CD4-positive, CD25-positive, alpha-beta regulatory T cell (primary cell): ENCODE measurements at regions not wholly inside any gene's neighbourhood (a gene's known extent, or its start where the extent isn't known, plus 50 kb on each side); places are given as distances from the start of the nearest gene placed in this dataset.
"Not testable (repeated sequence)": the region's sequence is repeated elsewhere in the genome, so short reads cannot be mapped to it uniquely, and the experiment has no call there.

Experiments used
- ATAC-seq, 2 donors: fragments of 150-1000 bp; cut with Tn5 transposase; one replicate each; pipeline ENCODE4 v1.10.0; 2021; ENCODE audit warnings: low read depth in 2 of 2, moderate number of reproducible peaks in 2 of 2, moderate library complexity in 1 of 2
- DNase-seq, 3 donors: peaks; one replicate each; pipeline versions ENCODE4 v3.0.0 to v3.0.0-alpha.2; 2012 to 2022; ENCODE audit warnings: mixed read lengths in 1 of 3
- H3K27ac ChIP-seq: one replicate; pipeline ENCODE4 v1.7.0; 2013; ENCODE audit warnings: mild to moderate bottlenecking, low read length; ENCODE audit not compliant: insufficient read depth, poor library complexity, severe bottlenecking
- H3K27me3 ChIP-seq: one replicate; pipeline ENCODE4 v1.7.0; 2013; ENCODE audit warnings: low read length; ENCODE audit not compliant: control insufficient read depth, insufficient read depth
- H3K36me3 ChIP-seq: one replicate; pipeline ENCODE4 v1.7.0; 2013; ENCODE audit warnings: mild to moderate bottlenecking, low read length, moderate library complexity; ENCODE audit not compliant: control insufficient read depth, insufficient read depth
- H3K4me1 ChIP-seq: 2 replicates; pipeline ENCODE4 v1.7.0; 2013; ENCODE audit warnings: mild to moderate bottlenecking, low read length; ENCODE audit not compliant: insufficient read depth, control insufficient read depth, poor library complexity, severe bottlenecking
- H3K4me3 ChIP-seq: one replicate; pipeline ENCODE4 v1.7.0; 2013; ENCODE audit warnings: low read depth, mild to moderate bottlenecking, low read length, moderate library complexity
- H3K9me3 ChIP-seq, 2 experiments: 1 replicate in 1 of 2; 2 replicates in 1 of 2; pipeline ENCODE4 v1.7.0; 2013; ENCODE audit warnings: low read length in 2 of 2, mild to moderate bottlenecking in 1 of 2, moderate library complexity in 1 of 2; ENCODE audit not compliant: control insufficient read depth in 2 of 2
- H3K27ac Mint-ChIP-seq, 3 donors: one replicate each; pipeline ENCODE4 v1.8.0; 2020 to 2022; ENCODE audit warnings: mild to moderate bottlenecking in 3 of 3, mixed read lengths in 3 of 3, moderate library complexity in 2 of 3
- H3K27me3 Mint-ChIP-seq: one replicate; pipeline ENCODE4 v1.8.0; 2022; ENCODE audit warnings: mild to moderate bottlenecking, mixed read lengths
- H3K36me3 Mint-ChIP-seq: one replicate; pipeline ENCODE4 v1.8.0; 2020; ENCODE audit warnings: mixed read lengths
- H3K4me1 Mint-ChIP-seq, 4 donors: one replicate each; pipeline ENCODE4 v1.8.0; 2020 to 2022; ENCODE audit warnings: mixed read lengths in 4 of 4, mild to moderate bottlenecking in 1 of 4
- H3K4me3 Mint-ChIP-seq, 4 donors: one replicate each; pipeline ENCODE4 v1.8.0; 2020 to 2022; ENCODE audit warnings: mild to moderate bottlenecking in 4 of 4, mixed read lengths in 4 of 4, moderate library complexity in 3 of 4
- H3K9me3 Mint-ChIP-seq, 7 donors: one replicate each; pipeline ENCODE4 v1.8.0; 2020 to 2022; ENCODE audit warnings: mixed read lengths in 7 of 7, mild to moderate bottlenecking in 3 of 7, moderate library complexity in 2 of 7

DNA sequence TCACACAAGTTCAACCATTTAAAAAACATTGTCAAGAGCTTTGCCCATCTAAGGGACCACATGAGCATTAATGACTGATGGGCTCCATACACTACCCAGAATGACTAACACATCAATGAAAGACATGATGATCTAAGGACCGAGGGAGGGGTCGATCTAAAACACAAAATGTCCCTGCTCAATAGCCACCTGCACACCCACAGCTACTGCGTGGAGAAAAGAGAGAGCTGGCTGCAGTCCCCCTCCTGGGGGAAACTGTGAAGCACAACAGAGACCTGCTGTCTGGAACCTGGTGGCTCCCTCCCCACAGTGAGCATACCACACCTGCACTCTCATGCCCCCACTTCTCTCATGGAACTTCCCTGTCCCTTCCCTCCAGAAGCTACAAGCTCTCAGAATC lies 130.1 kb upstream of the ERG start:
- Histone ChIP-seq H3K27ac (no peak overlapping the region), H3K4me3 (no peak overlapping the region), H3K9me3 (no peaks in the 10 kb centered on the region), H3K36me3 (no peaks in the 10 kb centered on the region), H3K4me1 (no peaks in the 10 kb centered on the region), H3K27me3 (no peaks in the 10 kb centered on the region)
- ATAC-seq (no peak), DNase-seq (no peak)
- Mint-ChIP-seq H3K9me3 (peaks cover 1 to 15% (median 8%) of the 10 kb centered on the region in 7 donors), H3K36me3 (no peaks in the 10 kb centered on the region), H3K4me3 (no peak overlapping the region), H3K4me1 (no peaks in the 10 kb centered on the region), H3K27me3 (peaks cover 4% of the 10 kb centered on the region), H3K27ac (no peak overlapping the region)

DNA sequence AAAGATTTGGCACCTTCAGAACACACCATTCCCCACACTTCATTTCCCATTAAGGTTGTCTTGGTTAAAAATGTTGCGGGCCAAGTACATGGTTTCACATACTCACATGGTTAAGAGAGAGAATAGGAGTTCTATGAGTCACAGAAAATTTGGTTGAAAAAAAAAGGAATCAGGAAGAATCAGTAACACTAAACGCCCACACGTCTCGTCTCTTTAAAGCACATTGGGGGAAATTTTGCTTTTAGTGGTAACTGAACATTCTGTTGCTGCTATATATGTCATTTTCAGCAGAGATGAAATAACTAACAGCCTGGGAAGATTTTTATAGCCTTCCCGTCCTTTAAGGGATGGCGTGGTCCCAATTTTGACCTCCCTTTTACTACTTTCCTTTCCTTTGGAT lies 132.9 kb upstream of the ERG start:
- H3K27me3 ChIP-seq = no peaks in the 10 kb centered on the region
- Mint-ChIP-seq H3K4me3 (no peak overlapping the region), H3K27ac (no peak overlapping the region), H3K4me1 (no peaks in the 10 kb centered on the region), H3K9me3 (peaks cover 2 to 19% (median 8%) of the 10 kb centered on the region in 7 donors), H3K27me3 (no peaks in the 10 kb centered on the region), H3K36me3 (no peaks in the 10 kb centered on the region)
- peaks cover 0 to 3% of the 10 kb centered on the region in 2 experiments for H3K9me3 ChIP-seq
- H3K36me3 ChIP-seq = no peaks in the 10 kb centered on the region
- H3K4me3 ChIP-seq = no peak overlapping the region
- H3K27ac ChIP-seq = no peak overlapping the region
- no peak for ATAC-seq
- H3K4me1 ChIP-seq = no peaks in the 10 kb centered on the region
- DNase-seq = no peak

DNA sequence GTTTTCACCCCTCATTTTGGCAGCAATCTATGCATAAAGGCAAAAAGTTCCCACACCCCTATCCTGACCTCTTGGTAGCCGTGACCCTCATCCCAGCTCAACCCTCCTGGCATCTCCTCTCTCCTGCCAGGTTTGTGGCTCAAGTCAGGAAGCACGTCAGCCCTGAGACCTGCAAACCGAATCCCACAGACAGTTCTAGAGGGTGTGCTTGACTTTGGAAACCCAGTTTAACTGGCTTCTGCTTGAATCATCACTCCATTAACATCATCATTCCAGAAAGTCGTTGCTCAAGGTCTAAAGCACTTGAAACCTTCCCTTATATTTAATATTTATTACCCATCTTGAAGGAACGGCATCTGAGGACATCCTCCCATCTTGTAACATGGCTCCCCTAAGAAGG lies 133.4 kb upstream of the ERG start:
- H3K9me3 Mint-ChIP-seq = peaks cover 2 to 19% (median 8%) of the 10 kb centered on the region in 7 donors
- H3K4me1 Mint-ChIP-seq = no peaks in the 10 kb centered on the region
- no peaks in the 10 kb centered on the region for H3K27me3 ChIP-seq
- DNase-seq (no peak), ATAC-seq (no peak)
- H3K9me3 ChIP-seq = peaks cover 0 to 3% of the 10 kb centered on the region in 2 experiments
- no peaks in the 10 kb centered on the region for H3K27me3 Mint-ChIP-seq
- H3K27ac ChIP-seq = no peak overlapping the region
- no peaks in the 10 kb centered on the region for H3K36me3 ChIP-seq
- no peaks in the 10 kb centered on the region for H3K36me3 Mint-ChIP-seq
- H3K4me3 ChIP-seq = no peak overlapping the region
- H3K27ac Mint-ChIP-seq = no peak overlapping the region
- H3K4me3 Mint-ChIP-seq = no peak overlapping the region
- H3K4me1 ChIP-seq = no peaks in the 10 kb centered on the region

DNA sequence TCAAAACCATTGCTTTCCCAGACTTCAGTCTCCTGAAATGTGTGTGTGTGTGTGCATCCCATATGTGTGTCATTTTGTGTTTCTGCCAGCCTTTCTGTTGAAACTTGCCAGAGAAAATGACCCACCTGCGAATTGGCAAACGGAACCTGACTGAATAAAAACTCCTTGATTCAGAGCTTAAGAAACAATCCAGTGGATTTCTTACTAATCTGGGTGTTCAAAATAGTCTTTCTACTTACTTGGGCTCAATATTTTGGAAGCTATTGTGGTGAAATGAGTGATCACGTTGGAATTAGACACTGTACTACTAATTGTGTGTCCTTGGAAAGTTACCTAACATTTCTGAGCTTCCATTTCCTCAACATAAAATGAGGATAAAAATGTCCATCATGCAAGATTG lies 138.9 kb upstream of the ERG start:
- Histone ChIP-seq H3K36me3 (no peaks in the 10 kb centered on the region), H3K9me3 (peaks cover 0 to 3% of the 10 kb centered on the region in 2 experiments), H3K4me1 (no peaks in the 10 kb centered on the region), H3K27me3 (no peaks in the 10 kb centered on the region), H3K27ac (no peak overlapping the region), H3K4me3 (no peak overlapping the region)
- H3K4me1 Mint-ChIP-seq = no peaks in the 10 kb centered on the region
- peaks cover 6% of the 10 kb centered on the region for H3K27me3 Mint-ChIP-seq
- peaks cover 0 to 11% (median 4%) of the 10 kb centered on the region in 7 donors for H3K9me3 Mint-ChIP-seq
- H3K27ac Mint-ChIP-seq = no peak overlapping the region
- no peak overlapping the region for H3K4me3 Mint-ChIP-seq
- ATAC-seq = no peak
- no peak for DNase-seq
- no peaks in the 10 kb centered on the region for H3K36me3 Mint-ChIP-seq

DNA sequence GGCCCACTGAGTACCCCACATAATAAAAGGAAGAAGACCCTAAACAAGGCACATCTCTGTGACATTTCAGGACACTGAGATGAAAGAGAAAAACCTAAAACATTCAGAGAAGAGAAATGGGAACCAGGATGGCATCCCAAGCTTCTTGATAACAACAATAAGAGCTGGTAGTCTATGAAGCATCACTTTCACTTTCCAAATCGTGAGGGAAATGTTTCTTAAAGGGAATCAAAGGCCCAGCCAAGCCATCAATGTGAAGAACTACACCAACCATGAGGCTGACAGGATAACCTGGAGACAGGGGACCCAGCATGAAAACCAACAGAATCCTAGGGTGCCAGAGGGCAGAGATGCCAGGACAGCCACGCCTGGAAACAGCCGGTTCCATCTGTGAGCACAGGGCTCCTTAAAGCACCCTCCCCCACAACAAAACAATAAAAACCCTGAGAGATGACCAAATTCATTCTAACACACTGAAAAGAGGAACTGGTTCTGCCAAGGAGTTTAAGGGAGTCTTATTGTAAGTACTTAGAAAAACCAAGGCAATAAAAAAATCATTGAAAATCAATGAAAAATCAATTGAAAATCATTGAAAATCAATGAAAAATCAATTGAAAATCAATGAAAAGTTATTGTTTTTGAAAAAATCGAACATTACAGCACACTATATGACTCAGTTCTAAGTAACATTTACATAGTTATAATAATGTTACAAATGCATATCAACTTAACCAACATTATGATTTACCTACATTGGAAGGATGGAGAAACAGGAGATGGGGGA lies 141.5 kb upstream of the ERG start:
- Histone ChIP-seq H3K27ac (no peak overlapping the region), H3K27me3 (peaks cover 2% of the 10 kb centered on the region), H3K9me3 (peaks cover 0 to 3% of the 10 kb centered on the region in 2 experiments), H3K4me3 (no peak overlapping the region), H3K4me1 (no peaks in the 10 kb centered on the region), H3K36me3 (no peaks in the 10 kb centered on the region)
- Mint-ChIP-seq H3K27me3 (peaks cover 10% of the 10 kb centered on the region), H3K9me3 (peaks cover 0 to 11% (median 4%) of the 10 kb centered on the region in 7 donors), H3K4me3 (no peak overlapping the region), H3K27ac (no peak overlapping the region), H3K36me3 (no peaks in the 10 kb centered on the region), H3K4me1 (no peaks in the 10 kb centered on the region)
- ATAC-seq (no peak), DNase-seq (no peak)

DNA sequence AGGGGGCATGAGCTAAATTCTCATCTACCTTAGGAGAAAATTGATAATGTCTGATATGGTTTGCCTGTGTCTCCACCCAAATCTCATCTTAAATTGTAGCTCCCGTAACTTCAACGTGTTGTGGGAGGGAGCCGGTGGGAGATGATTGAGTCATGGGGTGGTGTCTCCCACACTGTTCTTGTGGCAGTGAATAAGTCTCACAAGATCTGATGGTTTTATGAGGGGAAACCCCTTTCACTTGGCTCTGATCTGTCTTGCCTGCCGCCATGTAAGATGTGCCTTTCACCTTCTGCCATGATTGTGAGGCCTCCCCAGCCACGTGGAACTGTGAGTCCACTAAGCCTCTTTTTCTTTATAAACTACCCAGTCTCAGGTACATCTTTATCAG lies 142.1 kb upstream of the ERG start:
- H3K4me1 Mint-ChIP-seq, H3K9me3 Mint-ChIP-seq, H3K9me3 ChIP-seq, ATAC-seq, H3K36me3 Mint-ChIP-seq, DNase-seq, H3K27me3 ChIP-seq, H3K27me3 Mint-ChIP-seq, H3K4me3 ChIP-seq, H3K4me3 Mint-ChIP-seq, H3K27ac Mint-ChIP-seq, H3K36me3 ChIP-seq, H3K27ac ChIP-seq, H3K4me1 ChIP-seq: not testable (repeated sequence)

DNA sequence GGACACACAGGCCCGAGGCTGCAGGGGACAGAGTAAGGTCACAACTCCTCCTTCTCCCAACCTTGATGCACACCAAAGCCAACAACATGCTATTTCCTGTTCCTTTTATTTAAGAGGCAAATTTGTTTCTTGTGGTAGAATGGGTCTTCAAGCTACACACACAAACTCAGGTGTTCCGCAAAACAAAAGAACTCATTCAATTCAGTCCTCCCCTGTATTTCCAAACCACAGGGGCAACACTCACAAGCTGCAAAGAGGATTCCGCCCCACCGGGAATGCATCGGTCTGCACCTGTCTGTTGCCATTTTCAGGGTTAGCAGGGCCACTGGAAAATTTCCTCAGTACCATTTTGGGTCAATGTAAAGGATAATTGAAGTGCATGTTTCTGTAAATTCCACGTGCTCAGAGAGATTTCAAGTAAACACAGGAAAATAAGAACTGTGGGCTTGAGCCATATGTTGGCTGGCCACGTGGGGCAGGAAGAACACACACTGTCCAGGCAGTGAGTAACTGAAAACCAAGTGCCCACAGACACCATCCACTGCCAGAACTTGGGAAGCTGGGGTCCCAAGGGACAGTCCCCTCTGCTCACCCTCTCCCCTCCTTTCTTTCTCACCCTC lies 145.2 kb upstream of the ERG start:
- ATAC-seq (no peak), DNase-seq (no peak)
- Mint-ChIP-seq H3K4me1 (no peaks in the 10 kb centered on the region), H3K4me3 (no peak overlapping the region), H3K9me3 (peaks cover 0 to 8% (median 4%) of the 10 kb centered on the region in 7 donors), H3K27me3 (peaks cover 12% of the 10 kb centered on the region), H3K27ac (no peak overlapping the region), H3K36me3 (no peaks in the 10 kb centered on the region)
- no peak overlapping the region for H3K4me3 ChIP-seq
- H3K27me3 ChIP-seq = peaks cover 5% of the 10 kb centered on the region
- H3K4me1 ChIP-seq = no peaks in the 10 kb centered on the region
- no peaks in the 10 kb centered on the region for H3K9me3 ChIP-seq
- no peaks in the 10 kb centered on the region for H3K36me3 ChIP-seq
- no peak overlapping the region for H3K27ac ChIP-seq

DNA sequence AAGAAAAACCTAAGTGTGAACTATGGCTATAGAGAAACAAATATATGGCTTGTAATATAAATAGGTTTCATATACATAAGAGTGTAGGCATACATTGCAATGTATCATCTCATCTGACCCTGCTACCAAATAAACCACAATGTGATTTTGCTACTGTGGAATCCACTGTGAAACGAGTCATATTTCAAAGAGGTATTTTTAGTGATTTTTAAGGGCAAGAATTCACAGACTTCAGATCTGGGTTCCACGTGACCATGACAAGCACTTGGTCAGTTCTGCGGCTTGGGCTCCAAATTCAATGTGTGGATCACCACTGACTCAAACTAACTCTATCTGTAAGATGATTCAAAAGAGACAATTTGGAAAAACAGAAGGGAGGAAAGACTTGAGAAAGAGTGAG lies 147.0 kb upstream of the ERG start:
- Histone ChIP-seq H3K36me3 (no peaks in the 10 kb centered on the region), H3K27ac (no peak overlapping the region), H3K9me3 (no peaks in the 10 kb centered on the region), H3K27me3 (peaks cover 5% of the 10 kb centered on the region), H3K4me3 (no peak overlapping the region), H3K4me1 (no peaks in the 10 kb centered on the region)
- DNase-seq = no peak
- no peak for ATAC-seq
- H3K9me3 Mint-ChIP-seq = peaks cover 0 to 6% (median 3%) of the 10 kb centered on the region in 7 donors
- H3K27ac Mint-ChIP-seq = no peak overlapping the region
- no peaks in the 10 kb centered on the region for H3K4me1 Mint-ChIP-seq
- H3K36me3 Mint-ChIP-seq = no peaks in the 10 kb centered on the region
- peaks cover 8% of the 10 kb centered on the region for H3K27me3 Mint-ChIP-seq
- no peak overlapping the region for H3K4me3 Mint-ChIP-seq
